ENCODE measurements at regions not wholly inside any gene's neighbourhood (a gene's known extent, or its start where the extent isn't known, plus 50 kb on each side); places are given as distances from the start of the nearest gene placed in this dataset.

GRCh38 chr2:103410221-103410620 lies 648.4 kb downstream of the TMEM182 start:
- TF ChIP-seq POLR2A (IDR thresholded peaks at IDR 0.05; ENCODE audit: low read depth, low read length) (no peak), POLR2AphosphoS5 (IDR thresholded peaks at IDR 0.05; ENCODE audit: low read depth, low read length) (no peak), SPI1 (IDR thresholded peaks at IDR 0.05; ENCODE audit: low read depth, low read length) (no peak), TAF1 (IDR thresholded peaks at IDR 0.05; ENCODE audit: low read depth, low read length) (no peak), PAX5 (IDR thresholded peaks at IDR 0.05; ENCODE audit: insufficient read depth, low read length, severe bottlenecking) (no peak)

Measured in GM12891 (cell line).